ENCODE measurements at regions not wholly inside any gene's neighbourhood (a gene's known extent, or its start where the extent isn't known, plus 50 kb on each side); places are given as distances from the start of the nearest gene placed in this dataset.

- ChIA-PET POLR2A (ENCODE audit: partially characterized antibody) (no interaction called here), CTCF (ENCODE audit: partially characterized antibody) (interaction anchor here (0.6 to 1.5 kb wide), 6 partner anchors 11 to 981 kb away, joined by 3 to 4 read pairs (median 3); no protein-coding TSS in a partner anchor)
- no peak overlapping the region for H3K27ac ChIP-seq (ENCODE audit: low read depth, low read length)
- H2BK12ac ChIP-seq (ENCODE audit: low read depth, low read length), result no peak overlapping the region
- no peak for DNase-seq (ENCODE audit: low read depth in 1 of 2, low spot score in 2 of 2)
- no peak overlapping the region for H2AFZ ChIP-seq (ENCODE audit: low read length)
- H4K91ac ChIP-seq (replicated peaks; ENCODE audit: insufficient read length, low read length), result no peak overlapping the region
- TF ChIP-seq RXRA (IDR thresholded peaks at IDR 0.05; ENCODE audit: insufficient read depth, low read depth, low read length), result no peak
- TF ChIP-seq EZH2 (IDR thresholded peaks at IDR 0.05; ENCODE audit: low read depth, low read length, severe bottlenecking), result no peak
- TF ChIP-seq SRF (IDR thresholded peaks at IDR 0.05; ENCODE audit: low read depth, low read length), result no peak
- H3K4ac ChIP-seq (replicated peaks; ENCODE audit: insufficient read length, low read depth, low read length), result no peak overlapping the region
- H2BK120ac ChIP-seq (replicated peaks; ENCODE audit: low read depth, low read length), result no peak overlapping the region
- peaks cover 3 to 6% of the 10 kb centered on the region in 2 experiments; a peak in 2 of 4 replicates for H3K9me3 ChIP-seq (ENCODE audit: insufficient read depth in 2 of 2, low read depth in 1 of 2, low read length in 1 of 2)
- H3K14ac ChIP-seq (ENCODE audit: insufficient read length), result no peak overlapping the region
- no peak overlapping the region for H3K18ac ChIP-seq (ENCODE audit: extremely low read depth, low read length)
- no peak overlapping the region for H3K56ac ChIP-seq (replicated peaks; ENCODE audit: insufficient read length, low read depth, low read length)
- H3K9ac ChIP-seq (replicated peaks in 1 of 4; ENCODE audit: extremely low read depth in 1 of 4, low read depth in 3 of 4, low read length in 3 of 4), result no peak overlapping the region
- no peak overlapping the region for H2BK20ac ChIP-seq (ENCODE audit: low read length)
- H3K4me3 ChIP-seq (ENCODE audit: extremely low read depth in 1 of 4, insufficient read depth in 2 of 4, low read depth in 3 of 4, low read length in 4 of 4), result no peak overlapping the region
- FAIRE-seq, result no peak
- H3K79me1 ChIP-seq (ENCODE audit: low read depth, low read length), result no peaks in the 10 kb centered on the region
- no peak overlapping the region for H4K8ac ChIP-seq (ENCODE audit: extremely low read depth, insufficient read depth, low read length)
- H3K4me2 ChIP-seq (ENCODE audit: insufficient read depth in 1 of 2, low read depth in 2 of 2, low read length in 2 of 2), result no peak overlapping the region
- no peaks in the 10 kb centered on the region for H3K4me1 ChIP-seq (replicated peaks in 1 of 4; ENCODE audit: control insufficient read depth in 3 of 4, insufficient read depth in 4 of 4, low read length in 3 of 4)
- no peak overlapping the region for H3K23ac ChIP-seq (ENCODE audit: insufficient read length)
- H3K79me2 ChIP-seq (ENCODE audit: control insufficient read depth in 1 of 2, insufficient read depth in 2 of 2, low read length in 2 of 2), result no peaks in the 10 kb centered on the region
- H3K27me3 ChIP-seq (replicated peaks in 1 of 4; ENCODE audit: control insufficient read depth in 3 of 4, extremely low read depth in 1 of 4, insufficient read depth in 3 of 4, low read length in 3 of 4), result no peaks in the 10 kb centered on the region
- H2BK15ac ChIP-seq (ENCODE audit: low read length), result no peak overlapping the region
- H4K20me1 ChIP-seq (replicated peaks in 1 of 2; ENCODE audit: control insufficient read depth in 1 of 2, insufficient read depth in 2 of 2, low read length in 2 of 2), result no peaks in the 10 kb centered on the region
- no peaks in the 10 kb centered on the region for H3K23me2 ChIP-seq (ENCODE audit: low read depth, low read length)
- H2BK5ac ChIP-seq (ENCODE audit: low read depth, low read length), result no peak overlapping the region
- no peaks in the 10 kb centered on the region for H3K36me3 ChIP-seq (ENCODE audit: control insufficient read depth in 2 of 4, insufficient read depth in 4 of 4, low read length in 3 of 4)
- no peak overlapping the region for H4K5ac ChIP-seq (ENCODE audit: insufficient read length, low read depth, low read length)
- H2AK5ac ChIP-seq (ENCODE audit: low read depth, low read length), result no peak overlapping the region
These were observed 67.7 kb upstream of the HMGXB4 start for GRCh38 chr22:35189559-35189958.

Data from H1 (cell line).